Esophagus squamous epithelium (tissue), 5 donors: ENCODE measurements at regions not wholly inside any gene's neighbourhood (a gene's known extent, or its start where the extent isn't known, plus 50 kb on each side); places are given as distances from the start of the nearest gene placed in this dataset.

Source experiments
- DNase-seq: peaks from one replicate; lab custom pipeline; 2025; lab: John Stamatoyannopoulos, UW
- H3K27ac ChIP-seq, 4 donors: fragments of 200-600 bp; sonication (generic); one replicate each; pipeline ENCODE4 v1.5.1; 2016 to 2019; ENCODE audit warnings: mild to moderate bottlenecking in 1 of 4
- H3K27me3 ChIP-seq, 4 donors: fragments of 200-600 bp; sonication (generic); 1 replicate in 3 of 4; 2 replicates in 1 of 4; pipeline versions ENCODE4 v1.5.1 to v1.6.0; 2017 to 2021; ENCODE audit warnings: antibody characterized with exemption in 1 of 4
- H3K36me3 ChIP-seq, 3 donors: fragments of 200-600 bp; sonication (generic); one replicate each; pipeline ENCODE4 v1.5.1; 2016 to 2019
- H3K4me1 ChIP-seq, 3 donors: fragments of 200-600 bp; sonication (generic); one replicate each; pipeline ENCODE4 v1.5.1; 2017 to 2019
- H3K4me3 ChIP-seq, 4 donors: fragments of 200-600 bp; sonication (generic); 1 replicate in 3 of 4; 2 replicates in 1 of 4; pipeline ENCODE4 v1.5.1; 2016 to 2019; ENCODE audit warnings: mild to moderate bottlenecking in 2 of 4, moderate library complexity in 1 of 4
- H3K9me3 ChIP-seq, 3 donors: fragments of 200-600 bp; sonication (generic); one replicate each; pipeline ENCODE4 v1.5.1; 2016 to 2019
- POLR2A ChIP-seq, 4 donors: fragments of 450-650 bp; IDR thresholded peaks; one replicate each; pipeline ENCODE4 v1.6.1; 2017; ENCODE audit warnings: antibody characterized with exemption in 4 of 4, mild to moderate bottlenecking in 4 of 4, moderate library complexity in 3 of 4
- WGBS, 2 donors: methylation state at CpG; one replicate each; pipeline ENCODE4 v1.1.5; 2018; 5-methylcytosine and 5-hydroxymethylcytosine counted together
- intact Hi-C: fragments of 100-400 bp; cut with DNase I; formaldehyde crosslinking; loops from one replicate; pipeline ENCODE4 v1.15.0; 2022
- TF ChIP-seq, protein P1 (sequence below), 6 experiments: fragments of 450-650 bp in 4 of 6; fragments of 200-600 bp in 2 of 6; sonication (generic) in 2 of 6; IDR thresholded peaks; one replicate each; pipeline ENCODE4 v1.5.1; 2016 to 2019; ENCODE audit warnings: antibody characterized with exemption in 6 of 6, mild to moderate bottlenecking in 4 of 6, moderate library complexity in 4 of 6
- donor health status: DM: yes; HTN: yes; CAD: no.

DNA sequence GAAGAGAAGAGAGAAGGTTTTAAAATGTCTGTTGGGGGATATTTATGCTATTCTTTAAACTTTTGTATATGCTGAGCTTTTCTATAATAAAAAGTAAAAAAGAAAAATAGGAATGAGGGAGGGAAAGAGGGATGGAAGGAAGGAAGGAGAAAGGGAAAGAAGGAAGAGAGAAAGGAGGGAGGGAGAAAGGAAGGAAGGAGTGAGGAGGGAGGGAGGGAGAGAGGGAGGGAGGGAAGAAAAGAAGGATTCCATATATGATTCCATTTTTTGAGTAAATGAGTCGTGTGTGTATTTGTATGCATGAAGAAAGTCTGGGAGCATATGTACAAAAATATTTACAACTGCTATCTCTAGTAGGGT, 120.9 kb upstream of the ZBTB40 start:
- Histone ChIP-seq H3K27me3 (peaks cover 0 to 47% (median 0%) of the 10 kb centered on the region in 4 donors), H3K36me3 (no peaks in the 10 kb centered on the region), H3K27ac (no peak overlapping the region), H3K9me3 (no peaks in the 10 kb centered on the region), H3K4me3 (no peak overlapping the region), H3K4me1 (no peaks in the 10 kb centered on the region)
- TF ChIP-seq POLR2A (IDR thresholded peaks at IDR 0.05): no peak
- TF ChIP-seq, protein P1, sequence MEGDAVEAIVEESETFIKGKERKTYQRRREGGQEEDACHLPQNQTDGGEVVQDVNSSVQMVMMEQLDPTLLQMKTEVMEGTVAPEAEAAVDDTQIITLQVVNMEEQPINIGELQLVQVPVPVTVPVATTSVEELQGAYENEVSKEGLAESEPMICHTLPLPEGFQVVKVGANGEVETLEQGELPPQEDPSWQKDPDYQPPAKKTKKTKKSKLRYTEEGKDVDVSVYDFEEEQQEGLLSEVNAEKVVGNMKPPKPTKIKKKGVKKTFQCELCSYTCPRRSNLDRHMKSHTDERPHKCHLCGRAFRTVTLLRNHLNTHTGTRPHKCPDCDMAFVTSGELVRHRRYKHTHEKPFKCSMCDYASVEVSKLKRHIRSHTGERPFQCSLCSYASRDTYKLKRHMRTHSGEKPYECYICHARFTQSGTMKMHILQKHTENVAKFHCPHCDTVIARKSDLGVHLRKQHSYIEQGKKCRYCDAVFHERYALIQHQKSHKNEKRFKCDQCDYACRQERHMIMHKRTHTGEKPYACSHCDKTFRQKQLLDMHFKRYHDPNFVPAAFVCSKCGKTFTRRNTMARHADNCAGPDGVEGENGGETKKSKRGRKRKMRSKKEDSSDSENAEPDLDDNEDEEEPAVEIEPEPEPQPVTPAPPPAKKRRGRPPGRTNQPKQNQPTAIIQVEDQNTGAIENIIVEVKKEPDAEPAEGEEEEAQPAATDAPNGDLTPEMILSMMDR (IDR thresholded peaks at IDR 0.05): no peak
- WGBS, 2 donors: 64 to 72% methylated on average over 1 of the region's 1 CpG
- intact Hi-C loops: loop anchor here (2.0 kb wide), 1 partner anchor 36 kb away; no protein-coding TSS in a partner anchor
- DNase-seq: no peak

GRCh38 chr1:22331618-22332423, 119.8 kb upstream of the ZBTB40 start:
- H3K4me3 ChIP-seq: no peak overlapping the region
- no peak for DNase-seq
- intact Hi-C loops: loop anchor here (2.0 kb wide), 1 partner anchor 35 kb away; no protein-coding TSS in a partner anchor
- H3K4me1 ChIP-seq: no peaks in the 10 kb centered on the region
- no peak overlapping the region for H3K27ac ChIP-seq
- no peaks in the 10 kb centered on the region for H3K36me3 ChIP-seq
- WGBS, 2 donors: 46 to 56% methylated on average over 11 of the region's 17 CpGs
- no peaks in the 10 kb centered on the region for H3K9me3 ChIP-seq
- peaks cover 0 to 52% (median 0%) of the 10 kb centered on the region in 4 donors for H3K27me3 ChIP-seq
- no peak for TF ChIP-seq POLR2A (IDR thresholded peaks at IDR 0.05)
- TF ChIP-seq, protein P1 (IDR thresholded peaks at IDR 0.05): no peak

DNA sequence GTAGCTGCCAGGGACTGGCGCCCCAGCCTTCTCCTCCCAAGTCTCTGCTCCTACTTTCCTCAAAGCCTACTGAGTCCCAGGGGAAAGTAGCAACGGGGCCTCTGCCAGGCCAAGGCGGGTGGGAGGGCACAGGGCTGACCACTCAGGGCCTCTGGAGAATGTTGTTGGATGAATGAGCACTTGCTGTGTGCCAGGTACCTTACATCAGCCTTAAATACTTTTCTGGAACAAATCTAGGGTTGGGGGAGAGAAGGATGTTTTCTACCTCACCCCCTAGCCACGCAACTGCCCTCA, 119.3 kb upstream of the ZBTB40 start:
- Histone ChIP-seq H3K4me1 (no peaks in the 10 kb centered on the region), H3K9me3 (no peaks in the 10 kb centered on the region), H3K4me3 (no peak overlapping the region), H3K27me3 (peaks cover 0 to 52% (median 0%) of the 10 kb centered on the region in 4 donors), H3K36me3 (no peaks in the 10 kb centered on the region), H3K27ac (no peak overlapping the region)
- WGBS, 2 donors: 73 to 85% methylated on average over 3 to 4 of the region's 4 CpGs
- TF ChIP-seq, protein P1 (IDR thresholded peaks at IDR 0.05): no peak
- TF ChIP-seq POLR2A (IDR thresholded peaks at IDR 0.05): no peak
- no peak for DNase-seq
- intact Hi-C loops: no loop called here

GRCh38 chr1:22332795-22333499, 118.7 kb upstream of the ZBTB40 start:
- no peak for DNase-seq
- WGBS, 2 donors: 51 to 62% methylated on average over 6 of the region's 6 CpGs

More at GRCh38 chr1:22332795-22333499, 118.7 kb upstream of the ZBTB40 start:
- intact Hi-C loops: no loop called here
- Histone ChIP-seq H3K9me3 (no peaks in the 10 kb centered on the region), H3K4me1 (no peaks in the 10 kb centered on the region), H3K4me3 (no peak overlapping the region), H3K27ac (no peak overlapping the region), H3K36me3 (no peaks in the 10 kb centered on the region), H3K27me3 (peaks cover 0 to 58% (median 0%) of the 10 kb centered on the region in 4 donors)
- TF ChIP-seq, protein P1 (IDR thresholded peaks at IDR 0.05): no peak
